ENCODE measurements at regions not wholly inside any gene's neighbourhood (a gene's known extent, or its start where the extent isn't known, plus 50 kb on each side); places are given as distances from the start of the nearest gene placed in this dataset.

GRCh38 chr3:24734019-24734418 is 239.4 kb upstream of the THRB start:
- H3K27ac Mint-ChIP-seq: no peak overlapping the region
- H3K9me2 ChIP-seq (ENCODE audit: insufficient read depth): no peaks in the 10 kb centered on the region
- H3K4me2 ChIP-seq: no peak overlapping the region
- H3K4me1 ChIP-seq (ENCODE audit: insufficient read depth): no peaks in the 10 kb centered on the region
- ATAC-seq: no peak
- no peaks in the 10 kb centered on the region for H3K27me3 ChIP-seq (ENCODE audit: insufficient read depth)
- no peak overlapping the region for H2AFZ ChIP-seq
- no peak overlapping the region for H3K4me3 ChIP-seq
- H3K4me1 Mint-ChIP-seq: no peaks in the 10 kb centered on the region; the same call in 2 of the 3 replicates
- no peaks in the 10 kb centered on the region for H3K36me3 ChIP-seq (ENCODE audit: insufficient read depth)
- no peaks in the 10 kb centered on the region for H3K27me3 Mint-ChIP-seq (ENCODE audit: insufficient read depth, low read depth, poor library complexity)
- no peaks in the 10 kb centered on the region for H3K79me2 ChIP-seq (replicated peaks; ENCODE audit: insufficient read depth)
- no peak overlapping the region for H3K4me3 Mint-ChIP-seq
- TF ChIP-seq ETS1 (IDR thresholded peaks at IDR 0.05): no peak
- TF ChIP-seq STAT1 (IDR thresholded peaks at IDR 0.05; ENCODE audit: unreplicated experiment): no peak
- no peaks in the 10 kb centered on the region for H3K36me3 Mint-ChIP-seq (ENCODE audit: low read depth)
- H3F3A ChIP-seq (replicated peaks; ENCODE audit: low read depth): no peaks in the 10 kb centered on the region
- peaks cover 2% of the 10 kb centered on the region; the same call in 2 of the 3 replicates for H3K9me3 Mint-ChIP-seq
- no peaks in the 10 kb centered on the region for H4K20me1 ChIP-seq (replicated peaks; ENCODE audit: insufficient read depth)
- no peak for DNase-seq (ENCODE audit: low spot score)
- no peak overlapping the region for H3K27ac ChIP-seq (ENCODE audit: low read depth)

- DNase-seq (ENCODE audit: low spot score) (no peak), ATAC-seq (no peak)
- Histone ChIP-seq H3K4me3 (no peak overlapping the region), H3K27me3 (ENCODE audit: insufficient read depth) (no peaks in the 10 kb centered on the region), H4K20me1 (replicated peaks; ENCODE audit: insufficient read depth) (no peaks in the 10 kb centered on the region), H3K4me1 (ENCODE audit: insufficient read depth) (peaks cover 8% of the 10 kb centered on the region; the same call in 1 of the 2 replicates), H3K27ac (ENCODE audit: low read depth) (no peak overlapping the region), H3K4me2 (no peak overlapping the region), H3K79me2 (replicated peaks; ENCODE audit: insufficient read depth) (no peaks in the 10 kb centered on the region), H3F3A (replicated peaks; ENCODE audit: low read depth) (no peaks in the 10 kb centered on the region), H3K9me2 (ENCODE audit: insufficient read depth) (no peaks in the 10 kb centered on the region), H3K36me3 (ENCODE audit: insufficient read depth) (no peaks in the 10 kb centered on the region), H2AFZ (no peak overlapping the region)
- Mint-ChIP-seq H3K4me3 (no peak overlapping the region), H3K27ac (no peak overlapping the region), H3K9me3 (peaks cover 2% of the 10 kb centered on the region; the same call in 2 of the 3 replicates), H3K36me3 (ENCODE audit: low read depth) (no peaks in the 10 kb centered on the region), H3K4me1 (peaks cover 17% of the 10 kb centered on the region), H3K27me3 (ENCODE audit: insufficient read depth, low read depth, poor library complexity) (no peaks in the 10 kb centered on the region)
- TF ChIP-seq STAT1 (IDR thresholded peaks at IDR 0.05; ENCODE audit: unreplicated experiment) (no peak), EZH2phosphoT487 (IDR thresholded peaks at IDR 0.05; ENCODE audit: unreplicated experiment) (no peak), ETS1 (IDR thresholded peaks at IDR 0.05) (no peak), POLR2AphosphoS5 (IDR thresholded peaks at IDR 0.05; ENCODE audit: low read depth) (no peak), CTCF (conservative IDR thresholded peaks at IDR 0.05; ENCODE audit: low read depth in 2 of 2) (no peak), EZH2 (IDR thresholded peaks at IDR 0.05; ENCODE audit: low read depth, unreplicated experiment) (no peak), JUNB (IDR thresholded peaks at IDR 0.05; ENCODE audit: unreplicated experiment) (no peak), NANOG (IDR thresholded peaks at IDR 0.05; ENCODE audit: borderline replicate concordance) (no peak), ZNF331 (CRISPR knock-in tag; IDR thresholded peaks at IDR 0.05; ENCODE audit: low read depth) (no peak), REST (IDR thresholded peaks at IDR 0.05; ENCODE audit: unreplicated experiment) (no peak), CREB1 (CRISPR knock-in tag; IDR thresholded peaks at IDR 0.05; ENCODE audit: low read depth) (no peak)
Measured at GRCh38 chr3:24736701-24737100, 242.1 kb upstream of the THRB start.
